Effector memory CD8-positive, alpha-beta T cell (primary cell): ENCODE measurements at regions not wholly inside any gene's neighbourhood (a gene's known extent, or its start where the extent isn't known, plus 50 kb on each side); places are given as distances from the start of the nearest gene placed in this dataset.
"Not testable (repeated sequence)": the region's sequence is repeated elsewhere in the genome, so short reads cannot be mapped to it uniquely, and the experiment has no call there.

Experiments
- ATAC-seq: fragments of 150-1000 bp; cut with Tn5 transposase; replicated peaks from 2 replicates; pipeline ENCODE4 v1.10.0; 2021; ENCODE audit warnings: mild to moderate bottlenecking, moderate library complexity
- DNase-seq, 3 experiments: peaks; one replicate each; pipeline ENCODE4 v3.0.0; 2021
- H3K27ac Mint-ChIP-seq, 2 donors: one replicate each; pipeline ENCODE4 v1.8.0; 2022; ENCODE audit warnings: mild to moderate bottlenecking in 2 of 2, mixed read lengths in 2 of 2, moderate library complexity in 2 of 2
- H3K27me3 Mint-ChIP-seq, 2 donors: one replicate each; pipeline ENCODE4 v1.8.0; 2022; ENCODE audit warnings: mixed read lengths in 2 of 2
- H3K36me3 Mint-ChIP-seq: one replicate; pipeline ENCODE4 v1.8.0; 2022; ENCODE audit warnings: mild to moderate bottlenecking, moderate library complexity, mixed read lengths; ENCODE audit not compliant: insufficient read depth
- H3K4me1 Mint-ChIP-seq, 2 donors: one replicate each; pipeline ENCODE4 v1.8.0; 2022; ENCODE audit warnings: low read depth in 2 of 2, mixed read lengths in 2 of 2
- H3K4me3 Mint-ChIP-seq, 2 donors: one replicate each; pipeline ENCODE4 v1.8.0; 2022; ENCODE audit warnings: mild to moderate bottlenecking in 2 of 2, mixed read lengths in 2 of 2, moderate library complexity in 2 of 2
- H3K9me3 Mint-ChIP-seq, 2 donors: one replicate each; pipeline ENCODE4 v1.8.0; 2022; ENCODE audit warnings: mixed read lengths in 2 of 2

DNA sequence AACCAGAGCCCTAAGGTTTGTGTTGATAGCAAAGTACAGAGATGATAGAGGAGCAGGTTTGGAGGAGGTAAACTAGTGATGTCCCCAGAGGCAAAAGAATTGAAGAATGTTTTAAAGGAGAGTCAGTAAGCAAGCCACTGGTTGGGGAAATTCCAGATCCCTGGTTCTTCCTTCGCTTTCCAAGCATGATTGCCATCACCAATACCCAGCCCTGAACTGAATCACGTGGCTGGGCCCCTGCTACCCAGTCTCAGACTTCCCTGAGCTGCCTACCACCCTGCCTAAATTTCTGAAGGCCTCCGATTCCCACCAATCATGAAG lies 95.3 kb upstream of the FOXN2 start:
- Mint-ChIP-seq H3K9me3 (no peaks in the 10 kb centered on the region), H3K36me3 (no peaks in the 10 kb centered on the region)
- no peak for DNase-seq

DNA sequence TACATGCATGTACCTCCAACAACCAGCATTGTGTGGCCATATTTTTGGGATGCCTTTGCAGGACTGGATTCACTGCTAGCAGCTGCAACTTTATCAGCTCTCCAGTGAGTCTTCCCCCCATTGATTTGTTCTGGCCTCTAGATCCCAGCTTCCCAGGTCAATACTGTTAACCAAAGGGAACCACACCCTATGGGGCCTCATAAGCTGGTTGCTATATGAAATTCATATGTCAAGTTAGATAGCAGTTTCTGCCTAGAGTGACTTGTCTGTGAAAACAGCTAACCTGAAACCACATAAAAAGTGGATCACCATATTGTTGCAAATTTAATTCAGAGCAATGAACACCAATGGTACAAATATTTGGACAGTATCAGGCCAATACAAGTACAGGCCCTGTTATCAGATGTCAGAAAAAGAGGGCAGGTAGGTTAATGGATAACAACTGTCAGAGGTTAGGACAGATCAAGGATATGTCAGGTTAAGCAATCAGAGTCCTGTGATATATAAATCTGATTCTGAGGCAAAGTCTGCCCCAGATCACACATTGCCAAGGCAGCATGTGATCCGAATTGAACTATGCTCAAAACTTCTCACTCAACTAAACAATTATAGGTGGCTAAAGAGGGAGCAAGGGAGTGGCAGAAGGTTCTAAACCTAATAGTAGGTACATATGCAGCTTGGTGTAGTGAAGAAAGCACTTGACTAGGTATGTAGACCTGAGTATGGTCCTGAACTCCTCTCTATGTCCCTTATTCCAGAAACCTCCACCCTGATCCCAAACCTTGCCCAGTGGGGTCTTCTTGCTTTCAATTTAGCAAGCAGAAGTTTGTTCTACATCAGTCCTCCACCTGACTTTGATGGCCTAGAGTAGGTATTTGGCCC lies 94.7 kb upstream of the FOXN2 start:
- H3K27ac Mint-ChIP-seq, result no peak overlapping the region
- no peak for ATAC-seq
- no peaks in the 10 kb centered on the region for H3K9me3 Mint-ChIP-seq
- no peaks in the 10 kb centered on the region for H3K27me3 Mint-ChIP-seq
- no peak for DNase-seq
- H3K36me3 Mint-ChIP-seq, result no peaks in the 10 kb centered on the region
- no peaks in the 10 kb centered on the region for H3K4me1 Mint-ChIP-seq
- no peak overlapping the region for H3K4me3 Mint-ChIP-seq

More for the DNA sequence above, 95.3 kb upstream of the FOXN2 start:
- no peaks in the 10 kb centered on the region for H3K27me3 Mint-ChIP-seq
- no peak for ATAC-seq
- no peak overlapping the region for H3K4me3 Mint-ChIP-seq
- H3K27ac Mint-ChIP-seq, result no peak overlapping the region
- H3K4me1 Mint-ChIP-seq, result no peaks in the 10 kb centered on the region

- no peaks in the 10 kb centered on the region for H3K36me3 Mint-ChIP-seq
- no peaks in the 10 kb centered on the region for H3K4me1 Mint-ChIP-seq
- H3K4me3 Mint-ChIP-seq, result no peak overlapping the region
- no peak for DNase-seq
- H3K9me3 Mint-ChIP-seq, result no peaks in the 10 kb centered on the region
- no peaks in the 10 kb centered on the region for H3K27me3 Mint-ChIP-seq
- no peak overlapping the region for H3K27ac Mint-ChIP-seq
- ATAC-seq, result no peak
Measured at GRCh38 chr2:48220501-48220900, 94.0 kb upstream of the FOXN2 start.

- no peaks in the 10 kb centered on the region for H3K4me1 Mint-ChIP-seq
- no peak overlapping the region for H3K27ac Mint-ChIP-seq
- no peaks in the 10 kb centered on the region for H3K27me3 Mint-ChIP-seq
- DNase-seq (no peak), ATAC-seq (no peak)
- H3K36me3 Mint-ChIP-seq, result no peaks in the 10 kb centered on the region
- H3K9me3 Mint-ChIP-seq, result no peaks in the 10 kb centered on the region
- no peak overlapping the region for H3K4me3 Mint-ChIP-seq
Measured at GRCh38 chr2:48221846-48222516, 92.5 kb upstream of the FOXN2 start.

- peak overlapping the region in 1 of 2 donors; percentile 53 for H3K27ac Mint-ChIP-seq
Measured at GRCh38 chr2:48227617-48228344, 86.7 kb upstream of the FOXN2 start.

GRCh38 chr2:48228345-48228684 lies 86.2 kb upstream of the FOXN2 start:
- Mint-ChIP-seq H3K9me3 (no peaks in the 10 kb centered on the region), H3K27ac (peak overlapping the region in 1 of 2 donors; percentile 8), H3K4me3 (no peak overlapping the region), H3K4me1 (peaks cover 3% of the 10 kb centered on the region in 2 donors), H3K36me3 (no peaks in the 10 kb centered on the region), H3K27me3 (no peaks in the 10 kb centered on the region)
- DNase-seq, result no peak
- ATAC-seq, result peak; percentile 41

More at GRCh38 chr2:48227617-48228344, 86.7 kb upstream of the FOXN2 start:
- Mint-ChIP-seq H3K9me3 (no peaks in the 10 kb centered on the region), H3K4me1 (peaks cover 3% of the 10 kb centered on the region in 2 donors), H3K36me3 (no peaks in the 10 kb centered on the region), H3K4me3 (no peak overlapping the region), H3K27me3 (no peaks in the 10 kb centered on the region)
- DNase-seq (no peak), ATAC-seq (peak; percentile 27)

GRCh38 chr2:48229063-48229462 lies 85.4 kb upstream of the FOXN2 start:
- Mint-ChIP-seq H3K27me3 (no peaks in the 10 kb centered on the region), H3K9me3 (no peaks in the 10 kb centered on the region), H3K36me3 (no peaks in the 10 kb centered on the region), H3K27ac (no peak overlapping the region), H3K4me3 (no peak overlapping the region), H3K4me1 (peaks cover 3% of the 10 kb centered on the region in 2 donors)
- DNase-seq, result no peak
- ATAC-seq, result no peak

DNA sequence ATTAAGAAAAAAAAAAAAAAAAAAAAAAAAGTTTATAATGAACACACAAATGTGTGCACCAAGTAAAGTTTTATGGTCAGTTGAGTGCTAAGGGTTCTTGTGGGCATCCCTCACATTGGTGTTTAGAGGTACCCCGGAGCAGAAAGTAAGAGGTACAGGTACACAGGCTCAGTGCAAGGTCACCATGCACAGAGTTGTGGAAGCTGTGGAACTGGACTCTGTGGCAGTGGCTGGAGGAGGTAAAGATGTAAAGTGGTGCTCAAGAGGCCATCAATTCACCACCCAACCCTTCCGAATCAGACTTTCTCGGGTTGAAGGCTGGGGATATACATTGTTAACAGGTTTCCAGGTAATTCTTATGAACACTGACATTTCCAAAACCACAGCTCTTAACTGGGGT lies 83.6 kb upstream of the FOXN2 start:
- DNase-seq (no peak), ATAC-seq (no peak)
- no peaks in the 10 kb centered on the region for H3K27me3 Mint-ChIP-seq
- no peak overlapping the region for H3K27ac Mint-ChIP-seq
- no peaks in the 10 kb centered on the region for H3K9me3 Mint-ChIP-seq
- H3K4me1 Mint-ChIP-seq, result peaks cover 3 to 4% of the 10 kb centered on the region in 2 donors
- no peaks in the 10 kb centered on the region for H3K36me3 Mint-ChIP-seq
- H3K4me3 Mint-ChIP-seq, result no peak overlapping the region

- H3K4me1 Mint-ChIP-seq, result peaks cover 3 to 9% of the 10 kb centered on the region in 2 donors
- no peak overlapping the region for H3K4me3 Mint-ChIP-seq
- ATAC-seq, result no peak
- H3K9me3 Mint-ChIP-seq, result no peaks in the 10 kb centered on the region
- no peak overlapping the region for H3K27ac Mint-ChIP-seq
- DNase-seq, result no peak
- H3K36me3 Mint-ChIP-seq, result no peaks in the 10 kb centered on the region
- H3K27me3 Mint-ChIP-seq, result no peaks in the 10 kb centered on the region
Measured at GRCh38 chr2:48232351-48232750, 82.1 kb upstream of the FOXN2 start.

DNA sequence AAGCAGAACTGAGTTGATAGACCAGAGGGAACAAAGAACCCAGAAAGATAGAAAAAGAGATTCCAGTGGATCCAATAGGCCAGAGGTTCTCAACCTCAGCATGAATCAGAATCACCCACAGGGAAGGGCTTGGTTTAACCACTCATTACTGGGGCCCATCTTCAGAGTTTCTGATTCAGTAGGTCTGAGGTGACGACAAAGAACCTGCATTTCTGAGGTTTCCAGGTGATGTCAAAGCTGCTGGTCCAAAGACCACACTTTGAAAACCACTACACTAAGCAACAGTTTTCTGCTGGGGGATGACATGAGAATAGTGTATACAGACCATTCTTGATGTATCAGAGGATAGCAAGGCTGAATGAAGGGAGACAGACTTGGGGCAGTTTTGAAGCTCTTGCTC lies 81.5 kb upstream of the FOXN2 start:
- no peak overlapping the region for H3K27ac Mint-ChIP-seq

DNA sequence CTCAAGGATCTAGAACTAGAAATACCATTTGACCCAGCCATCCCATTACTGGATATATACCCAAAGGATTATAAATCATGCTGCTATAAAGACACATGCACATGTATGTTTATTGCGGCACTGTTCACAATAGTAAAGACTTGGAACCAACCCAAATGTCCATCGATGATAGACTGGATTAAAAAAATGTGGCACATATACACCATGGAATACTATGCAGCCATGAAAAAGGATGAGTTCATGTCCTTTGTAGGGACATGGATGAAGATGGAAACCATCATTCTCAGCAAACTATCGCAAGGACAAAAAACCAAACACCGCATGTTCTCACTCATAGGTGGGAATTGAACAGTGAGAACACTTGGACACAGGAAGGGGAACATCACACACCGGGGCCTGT lies 80.7 kb upstream of the FOXN2 start:
- not testable (repeated sequence) for DNase-seq, ATAC-seq, H3K27ac Mint-ChIP-seq, H3K9me3 Mint-ChIP-seq, H3K36me3 Mint-ChIP-seq, H3K4me1 Mint-ChIP-seq, H3K27me3 Mint-ChIP-seq, H3K4me3 Mint-ChIP-seq

More for the DNA sequence above, 81.5 kb upstream of the FOXN2 start:
- no peak for DNase-seq
- Mint-ChIP-seq H3K36me3 (no peaks in the 10 kb centered on the region), H3K4me1 (peaks cover 0 to 5% of the 10 kb centered on the region in 2 donors), H3K4me3 (no peak overlapping the region), H3K9me3 (no peaks in the 10 kb centered on the region), H3K27me3 (no peaks in the 10 kb centered on the region)
- no peak for ATAC-seq

GRCh38 chr2:48235076-48235475 lies 79.4 kb upstream of the FOXN2 start:
- Mint-ChIP-seq H3K27ac (no peak overlapping the region), H3K4me3 (no peak overlapping the region)

DNA sequence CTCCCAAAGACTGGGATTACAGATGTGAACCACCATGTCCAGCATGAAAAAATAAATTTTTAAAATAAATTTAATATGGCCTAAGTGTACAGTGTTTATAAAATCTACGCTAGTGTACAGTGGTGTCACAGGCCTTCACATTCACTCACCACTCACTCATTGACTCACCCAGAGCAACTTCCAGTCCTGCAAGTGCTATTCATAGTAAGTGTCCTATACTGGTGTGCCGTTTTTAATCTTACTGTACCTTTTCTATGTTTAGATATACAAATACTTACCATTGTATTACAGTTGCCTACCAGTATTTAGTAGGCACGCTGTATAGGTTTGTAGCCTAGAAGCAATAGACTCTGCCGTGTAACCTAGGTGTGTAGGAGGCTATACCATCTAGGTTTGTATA lies 76.1 kb upstream of the FOXN2 start:
- no peaks in the 10 kb centered on the region for H3K9me3 Mint-ChIP-seq
- no peak overlapping the region for H3K27ac Mint-ChIP-seq
- no peaks in the 10 kb centered on the region for H3K27me3 Mint-ChIP-seq
- no peaks in the 10 kb centered on the region for H3K36me3 Mint-ChIP-seq
- ATAC-seq (no peak), DNase-seq (no peak)
- H3K4me3 Mint-ChIP-seq, result no peak overlapping the region
- peaks cover 0 to 7% of the 10 kb centered on the region in 2 donors for H3K4me1 Mint-ChIP-seq

More at GRCh38 chr2:48235076-48235475, 79.4 kb upstream of the FOXN2 start:
- Mint-ChIP-seq H3K27me3 (no peaks in the 10 kb centered on the region), H3K4me1 (peaks cover 0 to 5% of the 10 kb centered on the region in 2 donors), H3K9me3 (no peaks in the 10 kb centered on the region), H3K36me3 (no peaks in the 10 kb centered on the region)
- no peak for DNase-seq
- no peak for ATAC-seq
